Mesendoderm (in vitro differentiated cells): ENCODE measurements at regions not wholly inside any gene's neighbourhood (a gene's known extent, or its start where the extent isn't known, plus 50 kb on each side); places are given as distances from the start of the nearest gene placed in this dataset.

Experiments
- DNase-seq: peaks from one replicate; pipeline ENCODE4 v3.0.0; 2013
- H2AK5ac ChIP-seq: 2 replicates; pipeline ENCODE4 v1.6.1; 2013; ENCODE audit warnings: low read length, inconsistent platforms
- H2BK120ac ChIP-seq: 2 replicates; pipeline ENCODE4 v1.6.1; 2013; ENCODE audit warnings: low read depth, mild to moderate bottlenecking, low read length, moderate library complexity, mixed read lengths
- H2BK15ac ChIP-seq: replicated peaks from 2 replicates; pipeline ENCODE4 v1.6.1; 2013; ENCODE audit warnings: low read depth, mild to moderate bottlenecking, moderate library complexity
- H2BK5ac ChIP-seq: 2 replicates; pipeline ENCODE4 v1.6.1; 2013; ENCODE audit warnings: low read length, inconsistent platforms
- H3K18ac ChIP-seq: 2 replicates; pipeline ENCODE4 v1.6.1; 2013; ENCODE audit warnings: mild to moderate bottlenecking, low read length, mixed read lengths
- H3K23ac ChIP-seq: one replicate; pipeline ENCODE4 v1.6.1; 2013; ENCODE audit warnings: low read length
- H3K27ac ChIP-seq: 2 replicates; pipeline ENCODE4 v1.5.1; 2013; ENCODE audit warnings: low read depth, mild to moderate bottlenecking, inconsistent platforms, low read length, moderate library complexity
- H3K27me3 ChIP-seq: 2 replicates; pipeline ENCODE4 v1.6.1; 2013; ENCODE audit warnings: low read length, control low read depth, mild to moderate bottlenecking, inconsistent platforms; ENCODE audit not compliant: insufficient read depth, poor library complexity
- H3K36me3 ChIP-seq: 2 replicates; pipeline ENCODE4 v1.6.1; 2013; ENCODE audit warnings: low read length, inconsistent platforms; ENCODE audit not compliant: control insufficient read depth, insufficient read depth
- H3K4ac ChIP-seq: one replicate; pipeline ENCODE4 v1.6.1; 2013; ENCODE audit warnings: low read depth, mild to moderate bottlenecking, low read length, moderate library complexity
- H3K4me1 ChIP-seq: 2 replicates; pipeline ENCODE4 v1.6.1; 2013; ENCODE audit warnings: low read depth, low read length, inconsistent platforms; ENCODE audit not compliant: control insufficient read depth
- H3K4me2 ChIP-seq: 2 replicates; pipeline ENCODE4 v1.6.1; 2013; ENCODE audit warnings: low read length
- H3K4me3 ChIP-seq: 2 replicates; pipeline ENCODE4 v1.5.1; 2013; ENCODE audit warnings: mild to moderate bottlenecking, low read length
- H3K56ac ChIP-seq: one replicate; pipeline ENCODE4 v1.6.1; 2013; ENCODE audit warnings: low read length
- H3K79me1 ChIP-seq: 2 replicates; pipeline ENCODE4 v1.6.1; 2013; ENCODE audit warnings: low read length, inconsistent platforms
- H3K79me2 ChIP-seq: 2 replicates; pipeline ENCODE4 v1.6.1; 2013; ENCODE audit warnings: mild to moderate bottlenecking, low read length; ENCODE audit not compliant: control insufficient read depth, insufficient read depth
- H3K9ac ChIP-seq: 2 replicates; pipeline ENCODE4 v1.6.1; 2013; ENCODE audit warnings: low read length, inconsistent platforms
- H4K5ac ChIP-seq: one replicate; pipeline ENCODE4 v1.6.1; 2013; ENCODE audit warnings: low read length
- H4K8ac ChIP-seq: one replicate; pipeline ENCODE4 v1.6.1; 2013; ENCODE audit warnings: low read depth, mild to moderate bottlenecking, control low read depth, low read length, moderate library complexity
- WGBS: extraction: QIAGEN DNeasy Blood & Tissue Kit; methylation state at CpG from one replicate; pipeline ENCODE4 v1.1.7; 2013; ENCODE audit warnings: low lambda C conversion rate, missing lambda C conversion rate; ENCODE audit not compliant: insufficient coverage; ENCODE audit errors: extremely low coverage; 5-methylcytosine and 5-hydroxymethylcytosine counted together

DNA sequence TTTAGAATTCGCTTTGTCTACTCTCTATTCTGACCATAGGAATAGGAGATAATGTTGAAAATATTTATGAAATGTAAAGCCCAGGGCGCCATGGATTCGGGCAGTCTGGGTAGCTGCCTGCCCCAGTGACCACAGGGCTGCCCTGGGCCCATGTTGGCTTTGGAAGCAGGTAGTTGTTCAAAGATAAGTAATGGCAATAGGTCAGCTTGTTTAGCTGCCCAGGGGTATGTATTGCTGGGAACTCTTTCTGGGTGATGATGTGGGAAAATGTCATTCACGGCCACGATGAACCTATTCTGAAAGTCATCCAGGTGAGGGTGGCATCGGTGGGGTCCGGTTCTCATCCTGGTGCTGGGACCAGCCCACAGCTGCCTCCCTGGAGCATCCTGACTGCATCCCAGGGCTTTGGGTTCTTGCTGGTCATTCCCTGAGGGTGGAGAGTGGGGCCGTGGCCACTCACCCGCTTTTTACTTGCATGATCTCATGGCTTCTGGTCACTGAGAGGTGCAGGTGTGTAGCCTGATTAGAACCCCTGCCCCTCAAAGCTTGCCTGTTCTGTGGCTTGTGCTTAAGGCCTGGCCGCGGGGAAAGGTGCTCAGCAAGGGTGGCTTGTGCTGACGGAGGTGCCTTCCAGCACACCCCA, 102.8 kb downstream of the ERMARD start:
- no CpG with 5 or more reads among the region's 12 CpGs for WGBS
- Histone ChIP-seq H3K79me2 (no peaks in the 10 kb centered on the region), H3K4me2 (no peak overlapping the region), H4K8ac (no peak overlapping the region), H3K56ac (no peak overlapping the region), H3K27me3 (no peaks in the 10 kb centered on the region), H3K36me3 (no peaks in the 10 kb centered on the region), H3K4me3 (no peak overlapping the region), H2BK5ac (no peak overlapping the region), H2AK5ac (no peak overlapping the region), H3K79me1 (no peaks in the 10 kb centered on the region), H3K23ac (no peak overlapping the region), H4K5ac (no peak overlapping the region), H3K9ac (no peak overlapping the region), H3K27ac (no peak overlapping the region), H3K4me1 (no peaks in the 10 kb centered on the region), H2BK120ac (no peak overlapping the region), H3K4ac (no peak overlapping the region), H3K18ac (no peak overlapping the region), H2BK15ac (no peak overlapping the region)
- no peak for DNase-seq

GRCh38 chr6:169853196-169854082, 102.0 kb downstream of the ERMARD start:
- no peak overlapping the region for H2BK5ac ChIP-seq
- H4K8ac ChIP-seq: no peak overlapping the region
- H3K36me3 ChIP-seq: no peaks in the 10 kb centered on the region
- no peak overlapping the region for H4K5ac ChIP-seq
- H3K79me2 ChIP-seq: no peaks in the 10 kb centered on the region
- H3K27me3 ChIP-seq: no peaks in the 10 kb centered on the region
- no CpG with 5 or more reads among the region's 20 CpGs for WGBS
- H3K9ac ChIP-seq: no peak overlapping the region
- H3K4ac ChIP-seq: no peak overlapping the region
- H3K4me2 ChIP-seq: no peak overlapping the region
- no peak overlapping the region for H2BK15ac ChIP-seq
- H3K79me1 ChIP-seq: no peaks in the 10 kb centered on the region
- no peak overlapping the region for H2AK5ac ChIP-seq
- H3K18ac ChIP-seq: no peak overlapping the region
- no peaks in the 10 kb centered on the region for H3K4me1 ChIP-seq
- no peak overlapping the region for H3K56ac ChIP-seq
- no peak overlapping the region for H3K4me3 ChIP-seq
- no peak overlapping the region for H2BK120ac ChIP-seq
- DNase-seq: no peak
- no peak overlapping the region for H3K23ac ChIP-seq
- no peak overlapping the region for H3K27ac ChIP-seq

DNA sequence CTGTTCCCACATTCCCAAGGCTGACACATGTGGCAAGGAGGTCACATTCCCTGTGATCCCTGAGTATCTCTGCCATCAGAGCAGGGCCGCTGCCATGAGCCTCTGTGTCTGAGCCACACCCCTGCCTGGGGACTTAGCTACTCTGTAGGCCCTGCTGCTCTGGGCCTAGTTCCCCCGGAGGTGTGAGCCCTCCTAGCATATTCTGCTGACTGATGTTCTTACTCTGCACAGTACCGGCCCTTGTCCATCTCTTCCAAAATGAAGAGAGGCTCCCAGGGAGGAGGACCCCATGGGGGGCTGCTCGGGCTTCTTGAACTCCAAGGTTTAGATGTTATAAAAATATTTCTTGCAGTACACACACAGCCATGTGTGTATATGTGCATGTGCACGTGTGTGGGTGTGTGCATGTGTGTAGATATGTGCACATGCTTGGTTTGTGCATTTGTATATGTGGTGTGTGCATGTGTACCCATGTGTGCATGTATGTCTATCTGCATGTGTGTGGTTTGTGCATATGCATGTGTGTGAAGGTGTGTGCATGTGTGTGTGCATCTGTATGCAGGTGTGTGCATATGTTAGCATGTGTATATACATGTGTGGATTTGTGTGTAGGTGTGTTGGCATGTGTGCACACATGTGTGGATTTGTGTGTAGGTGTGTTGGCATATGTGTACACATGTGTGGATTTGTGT, 101.2 kb downstream of the ERMARD start:
- Histone ChIP-seq H4K5ac (no peak overlapping the region), H3K23ac (no peak overlapping the region), H3K18ac (no peak overlapping the region), H3K79me2 (no peaks in the 10 kb centered on the region), H3K36me3 (no peaks in the 10 kb centered on the region), H3K79me1 (no peaks in the 10 kb centered on the region), H3K4me1 (no peaks in the 10 kb centered on the region), H2BK5ac (no peak overlapping the region), H4K8ac (no peak overlapping the region), H3K56ac (no peak overlapping the region), H3K4me2 (no peak overlapping the region), H3K9ac (no peak overlapping the region), H3K4ac (no peak overlapping the region), H2BK15ac (no peak overlapping the region), H2AK5ac (no peak overlapping the region), H3K27ac (no peak overlapping the region), H3K4me3 (no peak overlapping the region), H3K27me3 (no peaks in the 10 kb centered on the region), H2BK120ac (no peak overlapping the region)
- no CpG with 5 or more reads among the region's 5 CpGs for WGBS
- peak; percentile 41 for DNase-seq

GRCh38 chr6:169851641-169852503, 100.5 kb downstream of the ERMARD start:
- no peaks in the 10 kb centered on the region for H3K27me3 ChIP-seq
- H2BK5ac ChIP-seq: no peak overlapping the region
- no peak overlapping the region for H4K5ac ChIP-seq
- H3K4me3 ChIP-seq: no peak overlapping the region
- H2BK120ac ChIP-seq: no peak overlapping the region
- peak overlapping the region; percentile 26 for H3K56ac ChIP-seq
- no peak overlapping the region for H3K23ac ChIP-seq
- H3K4ac ChIP-seq: peak overlapping the region; percentile 19
- no peak overlapping the region for H2AK5ac ChIP-seq
- no peak overlapping the region for H2BK15ac ChIP-seq
- H3K4me1 ChIP-seq: no peaks in the 10 kb centered on the region
- no peaks in the 10 kb centered on the region for H3K79me1 ChIP-seq
- H3K27ac ChIP-seq: no peak overlapping the region
- no peaks in the 10 kb centered on the region for H3K79me2 ChIP-seq
- no CpG with 5 or more reads among the region's 22 CpGs for WGBS
- peak; percentile 80 for DNase-seq
- no peak overlapping the region for H3K9ac ChIP-seq
- H3K4me2 ChIP-seq: no peak overlapping the region
- no peak overlapping the region for H4K8ac ChIP-seq
- no peak overlapping the region for H3K18ac ChIP-seq
- H3K36me3 ChIP-seq: no peaks in the 10 kb centered on the region

DNA sequence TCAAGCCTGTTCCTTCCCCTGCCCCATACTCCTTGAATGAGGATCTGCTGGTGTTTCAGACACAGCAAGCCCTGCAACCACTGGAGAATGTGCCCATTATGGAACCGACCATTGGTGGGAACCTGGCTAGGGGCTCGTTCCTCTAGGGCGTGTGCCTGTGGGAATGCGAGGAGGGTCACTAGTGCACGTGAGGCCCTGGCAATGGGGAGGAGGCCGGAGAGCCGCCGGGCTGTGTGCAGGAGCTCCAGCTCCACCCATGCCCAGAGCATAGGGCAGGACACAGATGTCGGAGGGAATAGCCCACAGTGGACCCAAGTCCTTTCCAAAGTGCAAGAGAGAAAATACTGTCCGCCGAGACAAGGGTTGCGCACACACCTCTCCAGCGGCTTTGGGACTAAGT, 99.3 kb downstream of the ERMARD start:
- no peak for DNase-seq
- no CpG with 5 or more reads among the region's 13 CpGs for WGBS

More for the DNA sequence above, 99.3 kb downstream of the ERMARD start:
- no peaks in the 10 kb centered on the region for H3K36me3 ChIP-seq
- no peak overlapping the region for H3K4ac ChIP-seq
- H3K23ac ChIP-seq: no peak overlapping the region
- no peak overlapping the region for H2BK5ac ChIP-seq
- H3K4me1 ChIP-seq: no peaks in the 10 kb centered on the region
- H3K56ac ChIP-seq: no peak overlapping the region
- no peak overlapping the region for H3K4me2 ChIP-seq
- no peaks in the 10 kb centered on the region for H3K27me3 ChIP-seq
- H3K18ac ChIP-seq: no peak overlapping the region
- no peaks in the 10 kb centered on the region for H3K79me2 ChIP-seq
- H3K27ac ChIP-seq: no peak overlapping the region
- H3K9ac ChIP-seq: no peak overlapping the region
- no peak overlapping the region for H2BK120ac ChIP-seq
- H2AK5ac ChIP-seq: no peak overlapping the region
- no peaks in the 10 kb centered on the region for H3K79me1 ChIP-seq
- H4K5ac ChIP-seq: no peak overlapping the region
- H4K8ac ChIP-seq: no peak overlapping the region
- H3K4me3 ChIP-seq: no peak overlapping the region
- no peak overlapping the region for H2BK15ac ChIP-seq
